CD4-positive, alpha-beta memory T cell (primary cell): ENCODE measurements at regions not wholly inside any gene's neighbourhood (a gene's known extent, or its start where the extent isn't known, plus 50 kb on each side); places are given as distances from the start of the nearest gene placed in this dataset.

ENCODE experiments used
- CTCF ChIA-PET: fragments of 350-600 bp; sonication (Branson Sonifier 250); formaldehyde crosslinking; loops from one replicate; lab custom pipeline; 2021; ENCODE audit warnings: inconsistent platforms; ENCODE audit not compliant: partially characterized antibody; lab: Charles Lee
- POLR2A ChIA-PET: fragments of 350-600 bp; sonication (Branson Sonifier 250); formaldehyde crosslinking; loops from one replicate; lab custom pipeline; 2021; ENCODE audit not compliant: partially characterized antibody; lab: Charles Lee
- DNase-seq, 5 donors: peaks; one replicate each; pipeline versions ENCODE4 v3.0.0 to v3.0.0-alpha.2; 2020 to 2022; ENCODE audit warnings: mixed read lengths in 1 of 5
- H3K27ac ChIP-seq: one replicate; pipeline ENCODE4 v1.7.0; 2013; ENCODE audit warnings: low read depth, low read length
- H3K27me3 ChIP-seq: 2 replicates; pipeline ENCODE4 v1.7.0; 2013; ENCODE audit warnings: mild to moderate bottlenecking, low read length, moderate library complexity; ENCODE audit not compliant: insufficient read depth
- H3K36me3 ChIP-seq: 2 replicates; pipeline ENCODE4 v1.7.0; 2013; ENCODE audit warnings: mild to moderate bottlenecking, low read length, moderate library complexity; ENCODE audit not compliant: insufficient read depth
- H3K4me1 ChIP-seq: 2 replicates; pipeline ENCODE4 v1.7.0; 2013; ENCODE audit warnings: mild to moderate bottlenecking, low read length, moderate library complexity; ENCODE audit not compliant: insufficient read depth
- H3K4me3 ChIP-seq, 2 donors: one replicate each; pipeline ENCODE4 v1.7.0; 2013; ENCODE audit warnings: low read length in 2 of 2, mild to moderate bottlenecking in 1 of 2
- H3K9me3 ChIP-seq, 2 donors: one replicate each; pipeline ENCODE4 v1.7.0; 2013; ENCODE audit warnings: low read length in 2 of 2, control low read depth in 1 of 2; ENCODE audit not compliant: control insufficient read depth in 1 of 2
- H3K27ac Mint-ChIP-seq, 7 donors: one replicate each; pipeline ENCODE4 v1.8.0; 2020 to 2021; ENCODE audit warnings: mixed read lengths in 7 of 7, mild to moderate bottlenecking in 6 of 7, inconsistent platforms in 3 of 7, moderate library complexity in 3 of 7
- H3K27me3 Mint-ChIP-seq, 2 donors: one replicate each; pipeline ENCODE4 v1.8.0; 2020 to 2021; ENCODE audit warnings: mixed read lengths in 2 of 2
- H3K36me3 Mint-ChIP-seq, 2 donors: one replicate each; pipeline ENCODE4 v1.8.0; 2020 to 2021; ENCODE audit warnings: mixed read lengths in 2 of 2, inconsistent platforms in 1 of 2, mild to moderate bottlenecking in 1 of 2
- H3K4me1 Mint-ChIP-seq, 4 donors: one replicate each; pipeline ENCODE4 v1.8.0; 2020 to 2021; ENCODE audit warnings: mixed read lengths in 4 of 4, mild to moderate bottlenecking in 1 of 4
- H3K4me3 Mint-ChIP-seq, 8 donors: one replicate each; pipeline ENCODE4 v1.8.0; 2020 to 2021; ENCODE audit warnings: mixed read lengths in 8 of 8, mild to moderate bottlenecking in 7 of 8, moderate library complexity in 6 of 8, inconsistent platforms in 3 of 8
- H3K9me3 Mint-ChIP-seq, 8 donors: one replicate each; pipeline ENCODE4 v1.8.0; 2020 to 2021; ENCODE audit warnings: mixed read lengths in 8 of 8, mild to moderate bottlenecking in 5 of 8, inconsistent platforms in 3 of 8, moderate library complexity in 1 of 8
- intact Hi-C: fragments of 100-400 bp; cut with micrococcal nuclease; formaldehyde crosslinking; loops from one replicate; pipeline ENCODE4 v1.15.1; 2023

GRCh38 chr11:25741886-25742285 lies 590.0 kb upstream of the ANO3 start:
- no peak overlapping the region for H3K27ac ChIP-seq
- Mint-ChIP-seq H3K36me3 (no peaks in the 10 kb centered on the region), H3K4me1 (no peaks in the 10 kb centered on the region), H3K4me3 (no peak overlapping the region), H3K9me3 (peaks cover 4 to 25% (median 8%) of the 10 kb centered on the region in 8 donors), H3K27ac (no peak overlapping the region), H3K27me3 (no peaks in the 10 kb centered on the region)
- H3K4me1 ChIP-seq = no peaks in the 10 kb centered on the region
- no peaks in the 10 kb centered on the region for H3K27me3 ChIP-seq
- intact Hi-C loops = no loop called here
- DNase-seq = no peak
- ChIA-PET POLR2A (no interaction called here), CTCF (no interaction called here)
- H3K4me3 ChIP-seq = no peak overlapping the region
- H3K9me3 ChIP-seq = no peaks in the 10 kb centered on the region
- no peaks in the 10 kb centered on the region for H3K36me3 ChIP-seq

GRCh38 chr11:25742800-25743199 lies 589.1 kb upstream of the ANO3 start:
- H3K4me1 ChIP-seq = no peaks in the 10 kb centered on the region
- no peaks in the 10 kb centered on the region for H3K4me1 Mint-ChIP-seq
- DNase-seq = no peak
- no peaks in the 10 kb centered on the region for H3K36me3 Mint-ChIP-seq
- no peak overlapping the region for H3K4me3 ChIP-seq
- intact Hi-C loops = no loop called here
- H3K27ac ChIP-seq = no peak overlapping the region
- H3K36me3 ChIP-seq = no peaks in the 10 kb centered on the region
- ChIA-PET POLR2A (no interaction called here), CTCF (no interaction called here)
- H3K9me3 Mint-ChIP-seq = peaks cover 3 to 21% (median 7%) of the 10 kb centered on the region in 8 donors
- no peak overlapping the region for H3K4me3 Mint-ChIP-seq
- H3K27me3 ChIP-seq = no peaks in the 10 kb centered on the region
- H3K27ac Mint-ChIP-seq = no peak overlapping the region
- no peaks in the 10 kb centered on the region for H3K9me3 ChIP-seq
- no peaks in the 10 kb centered on the region for H3K27me3 Mint-ChIP-seq

GRCh38 chr11:25755381-25755780 lies 576.5 kb upstream of the ANO3 start:
- Mint-ChIP-seq H3K4me1 (no peaks in the 10 kb centered on the region), H3K9me3 (peaks cover 0 to 21% (median 10%) of the 10 kb centered on the region in 8 donors), H3K36me3 (no peaks in the 10 kb centered on the region), H3K4me3 (no peak overlapping the region), H3K27me3 (no peaks in the 10 kb centered on the region), H3K27ac (no peak overlapping the region)
- no peaks in the 10 kb centered on the region for H3K4me1 ChIP-seq
- H3K27ac ChIP-seq = no peak overlapping the region
- intact Hi-C loops = no loop called here
- no peaks in the 10 kb centered on the region for H3K27me3 ChIP-seq
- ChIA-PET POLR2A (no interaction called here), CTCF (no interaction called here)
- H3K36me3 ChIP-seq = no peaks in the 10 kb centered on the region
- H3K9me3 ChIP-seq = no peaks in the 10 kb centered on the region
- DNase-seq = no peak
- no peak overlapping the region for H3K4me3 ChIP-seq

DNA sequence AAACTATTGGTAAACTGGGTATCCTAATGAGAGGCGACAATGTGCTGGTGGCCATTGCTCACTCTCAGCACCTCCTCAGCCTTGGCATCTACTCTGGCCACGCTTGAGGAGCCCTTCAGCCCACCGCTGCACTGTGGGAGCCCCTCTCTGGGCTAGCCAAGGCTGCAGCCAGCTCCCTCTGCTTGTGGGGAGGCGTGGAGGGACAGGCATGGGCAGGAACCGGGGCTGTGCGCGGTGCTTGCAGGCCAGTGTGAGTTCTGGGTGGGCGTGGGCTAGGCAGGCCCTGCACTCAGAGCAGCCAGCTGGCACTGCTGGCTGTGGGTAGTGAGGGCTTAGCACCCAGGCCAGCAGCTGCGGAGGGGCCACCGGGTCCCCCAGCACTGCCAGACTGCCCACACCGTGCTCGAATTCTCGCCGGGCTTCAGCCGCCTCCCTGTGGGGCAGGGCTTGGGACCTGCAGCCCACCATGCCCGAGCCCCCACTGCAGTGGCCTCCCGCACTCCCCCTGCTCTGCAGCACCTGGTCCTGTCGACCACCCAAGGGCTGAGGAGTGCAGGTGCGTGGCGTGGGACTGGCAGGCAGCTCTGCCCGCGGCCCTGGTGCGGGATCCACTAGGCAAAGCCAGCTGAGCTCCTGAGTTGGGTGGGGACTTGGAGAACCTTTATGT lies 575.9 kb upstream of the ANO3 start:
- no peaks in the 10 kb centered on the region for H3K27me3 ChIP-seq
- peaks cover 0 to 24% (median 11%) of the 10 kb centered on the region in 8 donors for H3K9me3 Mint-ChIP-seq
- ChIA-PET CTCF (no interaction called here), POLR2A (no interaction called here)
- no peaks in the 10 kb centered on the region for H3K36me3 Mint-ChIP-seq
- no peak overlapping the region for H3K27ac Mint-ChIP-seq
- H3K4me1 ChIP-seq = no peaks in the 10 kb centered on the region
- peak in 1 of 5 donors; percentile 6 for DNase-seq
- no peaks in the 10 kb centered on the region for H3K27me3 Mint-ChIP-seq
- no peak overlapping the region for H3K4me3 Mint-ChIP-seq
- H3K4me3 ChIP-seq = no peak overlapping the region
- intact Hi-C loops = no loop called here
- H3K36me3 ChIP-seq = no peaks in the 10 kb centered on the region
- no peaks in the 10 kb centered on the region for H3K9me3 ChIP-seq
- no peak overlapping the region for H3K27ac ChIP-seq
- no peaks in the 10 kb centered on the region for H3K4me1 Mint-ChIP-seq

DNA sequence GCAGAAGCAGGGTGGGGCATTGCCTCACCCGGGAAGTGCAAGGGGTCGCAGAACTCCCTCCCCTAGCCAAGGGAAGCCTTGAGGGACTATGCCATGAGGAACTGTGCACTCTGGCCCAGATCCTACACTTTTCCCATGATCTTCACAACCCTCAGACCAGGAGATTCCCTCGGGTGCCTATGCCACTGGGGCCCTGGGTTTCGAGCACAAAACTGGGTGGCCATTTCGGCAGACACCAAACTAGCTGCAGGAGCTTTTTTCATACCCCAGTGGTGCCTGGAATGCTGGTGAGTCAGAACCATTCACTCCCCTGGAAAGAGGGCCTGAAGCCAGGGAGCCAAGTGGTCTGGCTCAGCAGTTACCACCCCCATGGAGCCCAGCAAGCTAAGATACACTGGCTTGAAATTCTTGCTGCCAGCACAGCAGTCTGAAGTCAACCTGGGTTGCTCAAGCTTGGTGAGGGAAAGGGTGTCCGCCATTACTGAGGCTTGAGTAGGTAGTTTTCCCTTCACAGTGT lies 573.7 kb upstream of the ANO3 start:
- Histone ChIP-seq H3K4me3 (no peak overlapping the region), H3K27me3 (no peaks in the 10 kb centered on the region), H3K27ac (no peak overlapping the region), H3K4me1 (no peaks in the 10 kb centered on the region), H3K36me3 (no peaks in the 10 kb centered on the region), H3K9me3 (no peaks in the 10 kb centered on the region)
- intact Hi-C loops = no loop called here
- H3K27me3 Mint-ChIP-seq = no peaks in the 10 kb centered on the region
- ChIA-PET POLR2A (no interaction called here), CTCF (no interaction called here)
- no peaks in the 10 kb centered on the region for H3K4me1 Mint-ChIP-seq
- peaks cover 0 to 34% (median 20%) of the 10 kb centered on the region in 8 donors for H3K9me3 Mint-ChIP-seq
- peak in 1 of 5 donors; percentile 10 for DNase-seq
- H3K4me3 Mint-ChIP-seq = no peak overlapping the region
- no peaks in the 10 kb centered on the region for H3K36me3 Mint-ChIP-seq
- no peak overlapping the region for H3K27ac Mint-ChIP-seq

DNA sequence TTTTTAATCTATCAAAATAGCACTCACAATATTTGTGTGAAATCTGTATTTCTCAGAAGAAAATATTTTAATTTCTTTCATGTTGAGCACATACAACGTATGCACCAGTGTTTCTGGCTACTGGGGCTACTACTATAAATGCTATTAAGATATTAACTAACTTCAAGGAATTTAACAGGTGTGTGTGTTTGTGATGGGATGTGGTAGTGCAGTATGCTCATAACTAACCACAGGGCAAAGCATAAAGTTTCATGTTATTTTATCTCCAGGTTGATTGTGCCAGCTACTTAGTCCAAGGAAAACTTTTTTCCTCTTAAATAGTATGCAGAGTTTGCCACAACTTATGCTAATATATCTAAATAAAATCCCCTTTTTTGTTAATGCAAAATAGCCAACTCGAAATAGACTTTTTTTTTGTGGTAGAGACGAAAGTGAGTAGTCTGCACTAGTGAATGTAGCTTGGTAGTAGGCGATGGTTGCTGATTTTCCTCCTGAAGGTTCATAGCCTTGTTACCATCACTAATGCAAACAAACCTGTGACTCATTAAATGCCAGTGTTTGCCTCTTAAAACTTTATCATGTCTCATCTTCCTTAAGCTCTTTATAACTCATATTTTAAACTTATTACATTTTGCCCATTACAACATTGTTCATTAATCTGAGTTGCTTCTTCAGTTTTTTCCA lies 565.5 kb upstream of the ANO3 start:
- ChIA-PET CTCF (no interaction called here), POLR2A (no interaction called here)
- Histone ChIP-seq H3K27ac (no peak overlapping the region), H3K9me3 (peaks cover 0 to under 1% of the 10 kb centered on the region in 2 donors), H3K36me3 (no peaks in the 10 kb centered on the region), H3K4me3 (no peak overlapping the region), H3K4me1 (no peaks in the 10 kb centered on the region), H3K27me3 (no peaks in the 10 kb centered on the region)
- Mint-ChIP-seq H3K4me3 (no peak overlapping the region), H3K27me3 (no peaks in the 10 kb centered on the region), H3K4me1 (no peaks in the 10 kb centered on the region), H3K36me3 (no peaks in the 10 kb centered on the region), H3K9me3 (peaks cover 2 to 28% (median 13%) of the 10 kb centered on the region in 8 donors), H3K27ac (no peak overlapping the region)
- intact Hi-C loops = no loop called here
- no peak for DNase-seq

DNA sequence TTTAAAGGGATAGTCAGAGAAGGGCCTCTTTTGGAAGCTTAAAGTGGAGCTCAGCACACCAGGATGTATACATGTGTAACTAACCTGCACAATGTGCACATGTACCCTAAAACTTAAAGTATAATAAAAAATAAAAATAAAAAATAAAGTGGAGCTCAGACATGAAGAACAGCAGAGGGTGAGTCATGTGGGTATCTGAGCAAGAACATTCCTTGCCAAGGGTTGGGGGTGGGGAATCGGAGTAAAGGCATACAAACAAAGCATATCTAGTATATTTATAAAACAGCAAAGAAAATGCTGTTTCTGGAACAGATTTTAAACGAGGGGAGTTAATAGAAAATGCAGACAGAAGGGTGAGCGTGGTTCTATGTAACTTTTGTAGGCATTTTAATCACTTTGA lies 562.6 kb upstream of the ANO3 start:
- H3K4me1 Mint-ChIP-seq = no peaks in the 10 kb centered on the region
- no peaks in the 10 kb centered on the region for H3K27me3 Mint-ChIP-seq
- H3K27ac ChIP-seq = no peak overlapping the region
- DNase-seq = no peak
- no peak overlapping the region for H3K4me3 Mint-ChIP-seq
- no peaks in the 10 kb centered on the region for H3K36me3 ChIP-seq
- H3K36me3 Mint-ChIP-seq = no peaks in the 10 kb centered on the region
- no peaks in the 10 kb centered on the region for H3K27me3 ChIP-seq
- H3K9me3 ChIP-seq = peaks cover 0 to 3% of the 10 kb centered on the region in 2 donors
- ChIA-PET CTCF (no interaction called here), POLR2A (no interaction called here)
- intact Hi-C loops = no loop called here
- H3K4me3 ChIP-seq = no peak overlapping the region
- H3K27ac Mint-ChIP-seq = no peak overlapping the region
- no peaks in the 10 kb centered on the region for H3K4me1 ChIP-seq
- peaks cover 0 to 13% (median 7%) of the 10 kb centered on the region in 8 donors for H3K9me3 Mint-ChIP-seq
